Fibroblast of lung (primary cell): ENCODE measurements at regions not wholly inside any gene's neighbourhood (a gene's known extent, or its start where the extent isn't known, plus 50 kb on each side); places are given as distances from the start of the nearest gene placed in this dataset.
A peak's percentile ranks its signal among the peaks of the same experiment; 100 is the strongest.

ENCODE experiments used
- DNase-seq, 2 donors: peaks; one replicate each; pipeline versions ENCODE4 v3.0.0 to v3.0.0-alpha.2; 2010; ENCODE audit warnings: low read depth in 2 of 2
- H2AFZ ChIP-seq: 2 replicates; pipeline ENCODE4 v1.5.1; 2012; ENCODE audit warnings: low read length, control low read depth, inconsistent platforms
- H3K27ac ChIP-seq: 2 replicates; pipeline ENCODE4 v1.5.1; 2011; ENCODE audit warnings: low read length, control low read depth; ENCODE audit not compliant: insufficient read depth
- H3K27me3 ChIP-seq: 2 replicates; pipeline ENCODE4 v1.5.1; 2011; ENCODE audit warnings: mild to moderate bottlenecking, low read length; ENCODE audit not compliant: control insufficient read depth, insufficient read depth
- H3K36me3 ChIP-seq: 2 replicates; pipeline ENCODE4 v1.5.1; 2011; ENCODE audit warnings: low read length; ENCODE audit not compliant: control insufficient read depth, insufficient read depth
- H3K4me1 ChIP-seq: 2 replicates; pipeline ENCODE4 v1.5.1; 2011; ENCODE audit warnings: low read length; ENCODE audit not compliant: control insufficient read depth, insufficient read depth; ENCODE audit errors: extremely low read depth
- H3K4me2 ChIP-seq: 2 replicates; pipeline ENCODE4 v1.5.1; 2011; ENCODE audit warnings: low read length, control low read depth; ENCODE audit not compliant: insufficient read depth; ENCODE audit errors: extremely low read depth
- H3K4me3 ChIP-seq, 4 experiments: fragments of 200-600 bp in 1 of 4; sonication (generic) in 1 of 4; replicated peaks in 1 of 4; 2 replicates each; pipeline ENCODE4 v1.5.1; 2011 to 2016; ENCODE audit warnings: low read length in 4 of 4, low read depth in 3 of 4, mild to moderate bottlenecking in 3 of 4, control low read depth in 2 of 4, inconsistent platforms in 1 of 4, mixed read lengths in 1 of 4; ENCODE audit not compliant: insufficient read depth in 1 of 4; ENCODE audit errors: control extremely low read depth in 1 of 4
- H3K79me2 ChIP-seq: 2 replicates; pipeline ENCODE4 v1.5.1; 2012; ENCODE audit warnings: mild to moderate bottlenecking, low read length, inconsistent platforms; ENCODE audit not compliant: control insufficient read depth, insufficient read depth
- H3K9ac ChIP-seq: 2 replicates; pipeline ENCODE4 v1.5.1; 2011; ENCODE audit warnings: mild to moderate bottlenecking, low read length, control low read depth; ENCODE audit not compliant: insufficient read depth
- H3K9me3 ChIP-seq: 2 replicates; pipeline ENCODE4 v1.5.1; 2012; ENCODE audit warnings: low read depth, low read length; ENCODE audit not compliant: control insufficient read depth, insufficient read depth
- H4K20me1 ChIP-seq: 2 replicates; pipeline ENCODE4 v1.5.1; 2011; ENCODE audit warnings: low read length; ENCODE audit not compliant: control insufficient read depth, insufficient read depth; ENCODE audit errors: extremely low read depth
- CTCF ChIP-seq, 2 donors: IDR thresholded peaks in 1 of 2; conservative IDR thresholded peaks in 1 of 2; 1 replicate in 1 of 2; 2 replicates in 1 of 2; pipeline ENCODE4 v1.5.1; 2011 to 2012; ENCODE audit warnings: low read length in 2 of 2, control low read depth in 1 of 2, inconsistent platforms in 1 of 2, low read depth in 1 of 2, mild to moderate bottlenecking in 1 of 2
- EZH2 ChIP-seq: IDR thresholded peaks from 2 replicates; pipeline ENCODE4 v1.5.1; 2012; ENCODE audit warnings: low read length, control low read depth, mild to moderate bottlenecking; ENCODE audit errors: missing control alignments

GRCh38 chr6:141682391-141682790 is 450.3 kb upstream of the GJE1 start:
- H3K4me1 ChIP-seq: no peaks in the 10 kb centered on the region
- H3K9me3 ChIP-seq: no peaks in the 10 kb centered on the region
- H3K9ac ChIP-seq: no peak overlapping the region
- no peak overlapping the region for H3K4me3 ChIP-seq
- H4K20me1 ChIP-seq: no peaks in the 10 kb centered on the region
- no peak overlapping the region for H3K4me2 ChIP-seq
- no peaks in the 10 kb centered on the region for H3K27me3 ChIP-seq
- no peak overlapping the region for H2AFZ ChIP-seq
- H3K79me2 ChIP-seq: no peaks in the 10 kb centered on the region
- no peak overlapping the region for H3K27ac ChIP-seq
- H3K36me3 ChIP-seq: no peaks in the 10 kb centered on the region
- no peak for DNase-seq
- no peak for TF ChIP-seq CTCF (conservative IDR thresholded peaks at IDR 0.05 in 1 of 2, IDR thresholded peaks at IDR 0.05 in 1 of 2; ENCODE audit: low read depth in 1 of 2, low read length in 2 of 2)
- TF ChIP-seq EZH2: no peak

- Histone ChIP-seq H3K36me3 (no peaks in the 10 kb centered on the region), H3K27me3 (no peaks in the 10 kb centered on the region), H4K20me1 (no peaks in the 10 kb centered on the region), H3K9me3 (no peaks in the 10 kb centered on the region), H3K79me2 (no peaks in the 10 kb centered on the region), H3K9ac (no peak overlapping the region), H3K4me2 (no peak overlapping the region), H2AFZ (peak overlapping the region; percentile 47), H3K27ac (no peak overlapping the region), H3K4me1 (no peaks in the 10 kb centered on the region), H3K4me3 (no peak overlapping the region)
- TF ChIP-seq CTCF (conservative IDR thresholded peaks at IDR 0.05 in 1 of 2, IDR thresholded peaks at IDR 0.05 in 1 of 2; ENCODE audit: low read depth in 1 of 2, low read length in 2 of 2) (peak; percentile 60 to 73), EZH2 (no peak)
- peak; percentile 11 to 68 for DNase-seq
Measured at GRCh38 chr6:141677598-141678211, 455.0 kb upstream of the GJE1 start.

GRCh38 chr6:141675957-141676356 is 456.8 kb upstream of the GJE1 start:
- no peak overlapping the region for H3K9ac ChIP-seq
- no peaks in the 10 kb centered on the region for H4K20me1 ChIP-seq
- no peaks in the 10 kb centered on the region for H3K79me2 ChIP-seq
- TF ChIP-seq CTCF (conservative IDR thresholded peaks at IDR 0.05 in 1 of 2, IDR thresholded peaks at IDR 0.05 in 1 of 2; ENCODE audit: low read depth in 1 of 2, low read length in 2 of 2) (peak in 1 of 2 donors; percentile 51), EZH2 (no peak)
- H3K4me3 ChIP-seq: no peak overlapping the region
- no peaks in the 10 kb centered on the region for H3K4me1 ChIP-seq
- H3K4me2 ChIP-seq: no peak overlapping the region
- H3K36me3 ChIP-seq: no peaks in the 10 kb centered on the region
- H3K9me3 ChIP-seq: no peaks in the 10 kb centered on the region
- no peaks in the 10 kb centered on the region for H3K27me3 ChIP-seq
- no peak overlapping the region for H3K27ac ChIP-seq
- no peak overlapping the region for H2AFZ ChIP-seq
- DNase-seq: peak; percentile 15 to 46
